PFSK-1 (cell line): ENCODE measurements at regions not wholly inside any gene's neighbourhood (a gene's known extent, or its start where the extent isn't known, plus 50 kb on each side); places are given as distances from the start of the nearest gene placed in this dataset.

Experiments used
- FOXP2 ChIP-seq: optimal IDR thresholded peaks from 2 replicates; pipeline ENCODE3; 2011; ENCODE audit warnings: borderline replicate concordance, control low read depth, inconsistent platforms; ENCODE audit not compliant: insufficient read depth; ENCODE audit errors: extremely low read length, extremely low read depth
- POLR2AphosphoS5 ChIP-seq: IDR thresholded peaks from 2 replicates; pipeline ENCODE4 v1.6.1; 2012; ENCODE audit warnings: low read depth, mild to moderate bottlenecking, control low read depth, low read length, moderate library complexity
- SIN3A ChIP-seq: IDR thresholded peaks from 2 replicates; pipeline ENCODE4 v1.6.1; 2012; ENCODE audit warnings: mild to moderate bottlenecking, low read length, moderate library complexity, borderline replicate concordance; ENCODE audit not compliant: insufficient read depth
- TAF1 ChIP-seq: IDR thresholded peaks from 2 replicates; pipeline ENCODE4 v1.6.1; 2012; ENCODE audit warnings: low read length, control low read depth, borderline replicate concordance; ENCODE audit not compliant: insufficient read depth
- TF ChIP-seq, protein P1 (sequence below), 2 experiments: IDR thresholded peaks; 2 replicates each; pipeline versions ENCODE4 v1.6.1 to v1.8.0; 2011 to 2012; ENCODE audit warnings: low read depth in 2 of 2, low read length in 2 of 2, control low read depth in 1 of 2, inconsistent platforms in 1 of 2, mild to moderate bottlenecking in 1 of 2, moderate library complexity in 1 of 2; ENCODE audit not compliant: insufficient read depth in 1 of 2

DNA sequence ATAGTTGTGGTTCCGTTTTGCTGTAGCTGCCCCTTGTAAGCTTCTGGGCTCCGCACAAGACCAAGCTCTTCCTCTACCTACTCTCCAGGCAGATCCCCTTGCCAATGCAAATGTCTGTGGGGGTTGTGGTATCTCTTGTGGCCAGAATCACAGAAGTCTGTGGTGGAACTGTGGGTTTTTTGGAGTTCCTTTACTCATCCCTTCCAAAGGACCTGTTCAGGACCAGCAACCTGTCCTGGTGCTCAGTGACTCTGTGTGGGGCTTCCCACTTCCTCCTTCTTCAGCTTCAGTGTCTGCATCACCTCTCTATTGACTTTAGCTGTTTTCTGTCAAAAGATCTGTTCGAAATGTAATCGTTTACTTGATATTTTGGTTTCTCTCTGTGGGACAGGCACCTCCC is 441.3 kb upstream of the ADAMTSL1 start:
- TF ChIP-seq, protein P1, sequence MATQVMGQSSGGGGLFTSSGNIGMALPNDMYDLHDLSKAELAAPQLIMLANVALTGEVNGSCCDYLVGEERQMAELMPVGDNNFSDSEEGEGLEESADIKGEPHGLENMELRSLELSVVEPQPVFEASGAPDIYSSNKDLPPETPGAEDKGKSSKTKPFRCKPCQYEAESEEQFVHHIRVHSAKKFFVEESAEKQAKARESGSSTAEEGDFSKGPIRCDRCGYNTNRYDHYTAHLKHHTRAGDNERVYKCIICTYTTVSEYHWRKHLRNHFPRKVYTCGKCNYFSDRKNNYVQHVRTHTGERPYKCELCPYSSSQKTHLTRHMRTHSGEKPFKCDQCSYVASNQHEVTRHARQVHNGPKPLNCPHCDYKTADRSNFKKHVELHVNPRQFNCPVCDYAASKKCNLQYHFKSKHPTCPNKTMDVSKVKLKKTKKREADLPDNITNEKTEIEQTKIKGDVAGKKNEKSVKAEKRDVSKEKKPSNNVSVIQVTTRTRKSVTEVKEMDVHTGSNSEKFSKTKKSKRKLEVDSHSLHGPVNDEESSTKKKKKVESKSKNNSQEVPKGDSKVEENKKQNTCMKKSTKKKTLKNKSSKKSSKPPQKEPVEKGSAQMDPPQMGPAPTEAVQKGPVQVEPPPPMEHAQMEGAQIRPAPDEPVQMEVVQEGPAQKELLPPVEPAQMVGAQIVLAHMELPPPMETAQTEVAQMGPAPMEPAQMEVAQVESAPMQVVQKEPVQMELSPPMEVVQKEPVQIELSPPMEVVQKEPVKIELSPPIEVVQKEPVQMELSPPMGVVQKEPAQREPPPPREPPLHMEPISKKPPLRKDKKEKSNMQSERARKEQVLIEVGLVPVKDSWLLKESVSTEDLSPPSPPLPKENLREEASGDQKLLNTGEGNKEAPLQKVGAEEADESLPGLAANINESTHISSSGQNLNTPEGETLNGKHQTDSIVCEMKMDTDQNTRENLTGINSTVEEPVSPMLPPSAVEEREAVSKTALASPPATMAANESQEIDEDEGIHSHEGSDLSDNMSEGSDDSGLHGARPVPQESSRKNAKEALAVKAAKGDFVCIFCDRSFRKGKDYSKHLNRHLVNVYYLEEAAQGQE (IDR thresholded peaks at IDR 0.05; ENCODE audit: insufficient read depth in 1 of 2, low read depth in 2 of 2, low read length in 2 of 2), result no peak
- no peak for TF ChIP-seq SIN3A
- no peak for TF ChIP-seq FOXP2
- no peak for TF ChIP-seq POLR2AphosphoS5
- TF ChIP-seq TAF1, result no peak

DNA sequence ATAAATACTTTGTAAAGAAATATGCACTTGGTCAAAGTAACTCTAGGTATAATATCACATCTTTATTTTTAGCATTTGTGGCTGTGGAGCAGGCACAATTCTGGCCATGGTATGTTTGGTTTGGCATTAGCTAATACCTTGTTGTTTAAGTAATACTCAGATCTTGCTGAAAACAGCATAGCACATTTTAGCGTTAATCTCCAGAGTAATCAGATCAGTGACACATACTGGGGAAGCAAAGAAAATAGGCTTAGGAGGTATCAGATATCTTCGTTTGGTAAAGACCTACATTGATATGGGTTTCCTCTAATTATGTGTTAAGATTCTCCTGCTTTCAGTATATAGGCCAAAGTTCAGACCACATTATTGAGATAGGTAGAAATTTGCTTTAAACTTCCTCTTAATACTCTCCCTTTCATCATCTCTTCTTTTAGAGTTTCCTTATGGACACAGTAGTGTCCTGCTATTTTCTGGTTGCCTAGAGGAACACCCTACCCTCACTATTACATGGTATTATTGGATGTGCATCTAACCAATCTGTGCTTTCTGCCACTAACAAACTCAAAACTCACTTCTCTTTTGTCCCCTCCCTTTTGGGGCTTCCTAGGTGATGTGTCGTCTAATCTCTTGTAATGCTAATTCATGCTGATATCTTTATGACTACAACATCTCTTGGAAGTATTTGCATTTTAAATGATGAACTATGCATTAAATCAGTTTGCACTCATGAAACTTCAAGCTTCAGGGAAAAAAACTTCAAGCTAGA is 437.3 kb upstream of the ADAMTSL1 start:
- TF ChIP-seq SIN3A (no peak), POLR2AphosphoS5 (no peak)

DNA sequence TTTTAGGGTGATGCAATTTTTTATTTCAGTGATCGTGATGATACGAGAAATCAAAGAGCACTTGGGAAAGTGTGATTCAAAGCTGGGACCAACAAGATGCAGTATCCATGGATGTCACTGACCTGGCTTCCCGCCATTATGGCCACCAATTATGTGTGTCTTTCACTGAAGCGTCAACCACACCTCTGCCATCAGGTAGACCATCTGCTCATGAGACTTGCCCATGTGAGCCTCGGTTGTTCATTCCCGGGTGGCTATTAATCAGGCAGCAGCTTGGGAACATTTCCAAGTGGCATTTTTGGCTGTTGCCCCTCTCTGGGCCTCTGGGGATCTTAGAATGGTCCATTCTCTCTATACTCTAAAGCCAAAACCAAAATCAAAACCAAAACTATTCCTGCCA is 436.0 kb upstream of the ADAMTSL1 start:
- TF ChIP-seq, protein P1 (IDR thresholded peaks at IDR 0.05; ENCODE audit: insufficient read depth in 1 of 2, low read depth in 2 of 2, low read length in 2 of 2), result no peak
- TF ChIP-seq SIN3A, result no peak
- TF ChIP-seq FOXP2, result no peak
- no peak for TF ChIP-seq POLR2AphosphoS5
- TF ChIP-seq TAF1, result no peak

DNA sequence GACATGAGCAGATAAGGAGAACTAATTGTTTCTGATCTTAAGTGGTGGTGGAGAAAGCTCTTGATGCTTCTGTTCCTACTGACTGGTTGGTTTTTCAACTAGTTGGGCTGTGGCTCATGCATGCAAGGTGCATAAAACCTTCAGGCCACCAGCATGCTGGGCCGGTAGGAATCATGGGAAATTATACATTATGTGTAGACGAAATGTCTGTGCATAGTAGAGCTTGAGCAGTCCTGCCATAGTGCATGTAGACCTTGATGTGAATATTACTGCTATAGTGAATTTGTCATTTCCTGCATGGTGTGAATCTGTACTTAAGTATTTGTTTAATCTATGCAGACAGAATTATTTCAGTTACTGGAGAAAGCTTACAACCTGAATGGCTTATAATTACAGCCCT is 433.6 kb upstream of the ADAMTSL1 start:
- TF ChIP-seq TAF1, result no peak

DNA sequence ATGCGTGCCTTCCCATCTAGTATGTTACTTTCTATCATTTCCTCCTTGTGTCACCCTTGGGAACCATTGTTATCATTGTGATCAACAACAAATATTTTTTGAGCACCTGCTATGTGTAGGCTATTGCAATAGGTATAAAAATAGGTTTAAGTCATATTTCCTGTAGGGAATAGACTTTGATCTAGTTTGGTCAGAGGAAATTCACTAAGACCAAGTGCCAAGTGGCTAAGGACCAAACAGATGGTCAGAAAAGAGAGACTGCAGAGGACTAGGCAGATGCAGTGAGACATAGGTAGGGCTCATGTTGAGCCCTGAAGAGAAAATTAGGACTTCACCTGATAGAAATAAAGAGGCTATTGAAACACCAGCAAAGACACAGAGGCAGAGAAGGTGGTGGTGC is 430.0 kb upstream of the ADAMTSL1 start:
- TF ChIP-seq FOXP2 (no peak), POLR2AphosphoS5 (no peak), TAF1 (no peak), SIN3A (no peak)
- TF ChIP-seq, protein P1 (IDR thresholded peaks at IDR 0.05; ENCODE audit: insufficient read depth in 1 of 2, low read depth in 2 of 2, low read length in 2 of 2), result no peak

DNA sequence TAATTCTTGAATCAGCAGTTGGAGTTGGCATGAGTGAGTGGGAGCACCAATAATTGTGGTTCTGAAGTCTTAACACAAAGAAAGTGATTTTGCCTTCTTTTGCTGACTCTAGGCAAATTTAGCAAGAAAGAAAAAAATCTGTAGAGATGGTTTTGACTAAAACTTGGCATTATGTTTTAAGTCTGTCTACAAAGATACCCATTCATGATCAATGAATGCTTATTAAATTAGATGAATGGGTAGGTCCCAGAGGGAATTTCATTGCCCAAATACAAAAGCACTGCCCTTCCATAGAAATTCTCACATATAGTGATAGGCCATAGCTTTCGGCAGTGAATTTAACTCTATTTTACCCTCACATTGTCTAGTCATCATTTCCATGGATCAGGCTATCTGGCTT is 428.6 kb upstream of the ADAMTSL1 start:
- no peak for TF ChIP-seq TAF1
- TF ChIP-seq POLR2AphosphoS5, result no peak
- TF ChIP-seq SIN3A, result no peak
- no peak for TF ChIP-seq FOXP2
- TF ChIP-seq, protein P1 (IDR thresholded peaks at IDR 0.05; ENCODE audit: insufficient read depth in 1 of 2, low read depth in 2 of 2, low read length in 2 of 2), result no peak
